Glutamatergic neuron (in vitro differentiated cells): ENCODE measurements at regions not wholly inside any gene's neighbourhood (a gene's known extent, or its start where the extent isn't known, plus 50 kb on each side); places are given as distances from the start of the nearest gene placed in this dataset.

Experiments used
- DNase-seq: peaks from one replicate; pipeline ENCODE4 v3.0.0; 2022
- H3K27ac Mint-ChIP-seq: one replicate; pipeline ENCODE4 v1.8.0; 2020; ENCODE audit warnings: mild to moderate bottlenecking, mixed read lengths, inconsistent platforms; ENCODE audit not compliant: unreplicated experiment
- H3K27me3 Mint-ChIP-seq: one replicate; pipeline ENCODE4 v1.8.0; 2020; ENCODE audit warnings: mild to moderate bottlenecking, moderate library complexity, mixed read lengths, inconsistent platforms; ENCODE audit not compliant: unreplicated experiment
- H3K36me3 Mint-ChIP-seq: one replicate; pipeline ENCODE4 v1.8.0; 2020; ENCODE audit warnings: mild to moderate bottlenecking, mixed read lengths, inconsistent platforms; ENCODE audit not compliant: unreplicated experiment
- H3K4me1 Mint-ChIP-seq: one replicate; pipeline ENCODE4 v1.8.0; 2020; ENCODE audit warnings: mild to moderate bottlenecking, low read depth, mixed read lengths, inconsistent platforms; ENCODE audit not compliant: unreplicated experiment
- H3K4me3 Mint-ChIP-seq: one replicate; pipeline ENCODE4 v1.8.0; 2020; ENCODE audit warnings: mild to moderate bottlenecking, mixed read lengths, inconsistent platforms; ENCODE audit not compliant: unreplicated experiment
- H3K9me3 Mint-ChIP-seq: one replicate; pipeline ENCODE4 v1.8.0; 2020; ENCODE audit warnings: mild to moderate bottlenecking, moderate library complexity, mixed read lengths, inconsistent platforms; ENCODE audit not compliant: unreplicated experiment
- CTCF ChIP-seq: fragments of 200-600 bp; sonication (generic); IDR thresholded peaks from one replicate; pipeline ENCODE4 v1.5.0; 2021; ENCODE audit not compliant: partially characterized antibody, unreplicated experiment

GRCh38 chr6:1027109-1027794, 284.6 kb upstream of the FOXQ1 start:
- Mint-ChIP-seq H3K4me1 (peaks cover 7% of the 10 kb centered on the region), H3K27me3 (no peaks in the 10 kb centered on the region), H3K36me3 (no peaks in the 10 kb centered on the region), H3K9me3 (peaks cover 8% of the 10 kb centered on the region), H3K27ac (no peak overlapping the region), H3K4me3 (no peak overlapping the region)
- no peak for DNase-seq
- TF ChIP-seq CTCF, result no peak

DNA sequence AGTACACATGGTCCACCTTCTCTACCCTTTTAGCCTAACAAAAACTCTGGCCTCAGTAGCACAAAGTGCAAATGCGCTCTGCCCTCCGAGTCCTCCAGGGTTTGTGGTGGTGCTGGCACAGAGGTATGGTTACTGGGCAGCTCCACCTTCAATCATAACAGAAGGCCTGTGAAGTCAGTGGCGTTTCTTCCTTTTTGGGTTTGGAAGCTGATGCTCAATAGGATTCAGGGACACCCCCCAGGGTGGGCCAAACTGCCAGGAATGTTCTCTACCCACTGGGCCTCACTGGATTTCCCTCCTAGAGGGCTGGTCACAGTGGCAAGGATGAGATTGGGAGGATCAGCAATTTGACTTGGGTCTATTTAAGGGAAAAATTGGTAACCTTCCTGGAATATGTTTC, 286.1 kb upstream of the FOXQ1 start:
- peaks cover 12% of the 10 kb centered on the region for H3K36me3 Mint-ChIP-seq
- H3K9me3 Mint-ChIP-seq, result peaks cover 8% of the 10 kb centered on the region
- no peak overlapping the region for H3K27ac Mint-ChIP-seq
- peaks cover 7% of the 10 kb centered on the region for H3K4me1 Mint-ChIP-seq
- no peak overlapping the region for H3K4me3 Mint-ChIP-seq
- TF ChIP-seq CTCF, result no peak
- no peaks in the 10 kb centered on the region for H3K27me3 Mint-ChIP-seq
- no peak for DNase-seq

- Mint-ChIP-seq H3K9me3 (peaks cover 8% of the 10 kb centered on the region), H3K4me1 (peaks cover 7% of the 10 kb centered on the region), H3K27ac (no peak overlapping the region), H3K27me3 (no peaks in the 10 kb centered on the region), H3K36me3 (peaks cover 12% of the 10 kb centered on the region), H3K4me3 (no peak overlapping the region)
- no peak for TF ChIP-seq CTCF
- DNase-seq, result no peak
Observed at GRCh38 chr6:1024587-1024986, 287.3 kb upstream of the FOXQ1 start.

DNA sequence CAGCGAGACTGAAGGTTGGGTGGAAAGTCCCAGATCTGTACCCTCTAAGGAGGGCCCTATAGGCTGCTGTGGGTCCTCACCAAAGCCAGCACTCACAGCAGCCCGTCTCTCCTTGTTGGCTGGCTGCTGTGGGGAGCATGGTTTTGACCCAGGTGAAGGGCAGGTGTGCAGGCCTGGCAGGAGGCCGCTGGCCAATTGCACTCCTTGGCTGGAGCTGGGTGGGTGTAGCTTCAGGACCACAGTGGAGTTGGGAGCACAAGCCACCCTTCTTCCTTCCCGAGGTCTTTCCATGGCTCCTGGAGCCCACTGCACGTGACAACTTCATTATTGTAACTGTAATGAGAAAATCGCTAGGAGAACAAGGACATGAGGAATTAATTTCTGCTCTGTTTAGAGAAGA, 287.7 kb upstream of the FOXQ1 start:
- Mint-ChIP-seq H3K4me3 (no peak overlapping the region), H3K27ac (no peak overlapping the region), H3K4me1 (peaks cover 7% of the 10 kb centered on the region), H3K36me3 (peaks cover 12% of the 10 kb centered on the region), H3K9me3 (peaks cover 6% of the 10 kb centered on the region), H3K27me3 (no peaks in the 10 kb centered on the region)
- no peak for TF ChIP-seq CTCF
- no peak for DNase-seq

- H3K9me3 Mint-ChIP-seq, result peaks cover 4% of the 10 kb centered on the region
- no peaks in the 10 kb centered on the region for H3K27me3 Mint-ChIP-seq
- no peak for DNase-seq
- TF ChIP-seq CTCF, result no peak
- no peaks in the 10 kb centered on the region for H3K4me1 Mint-ChIP-seq
- no peak overlapping the region for H3K27ac Mint-ChIP-seq
- no peak overlapping the region for H3K4me3 Mint-ChIP-seq
- H3K36me3 Mint-ChIP-seq, result peaks cover 12% of the 10 kb centered on the region
Observed at GRCh38 chr6:1023229-1023628, 288.7 kb upstream of the FOXQ1 start.
